GOT3 (cell line): ENCODE measurements at regions not wholly inside any gene's neighbourhood (a gene's known extent, or its start where the extent isn't known, plus 50 kb on each side); places are given as distances from the start of the nearest gene placed in this dataset.
"Not testable (repeated sequence)": the region's sequence is repeated elsewhere in the genome, so short reads cannot be mapped to it uniquely, and the experiment has no call there.

Experiments
- DNase-seq: peaks from one replicate; lab custom pipeline; 2025; ENCODE audit warnings: mixed read lengths; lab: John Stamatoyannopoulos, UW

GRCh38 chr5:87138091-87138805 is 129.4 kb upstream of the RASA1 start:
- no peak for DNase-seq

DNA sequence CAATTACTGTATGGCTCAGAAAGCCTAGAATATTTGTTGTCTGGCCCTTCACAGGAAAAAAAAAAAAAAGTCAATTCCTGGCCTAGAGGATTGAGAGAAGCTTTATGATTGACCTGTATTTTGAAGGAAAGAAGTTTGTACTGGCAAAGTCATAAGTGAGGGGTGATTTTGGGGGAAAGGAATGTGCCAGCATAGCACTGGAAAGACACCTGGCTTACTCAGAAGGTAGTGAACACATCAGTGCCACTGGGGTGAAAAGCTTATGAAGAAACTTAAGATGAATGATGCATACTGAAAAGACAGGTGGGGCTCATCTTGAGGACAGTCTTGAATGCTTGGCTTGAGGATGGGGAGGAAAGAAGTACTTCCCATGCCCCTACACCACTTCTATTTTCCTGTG is 127.9 kb upstream of the RASA1 start:
- DNase-seq = no peak

GRCh38 chr5:87141544-87141943 is 126.1 kb upstream of the RASA1 start:
- no peak for DNase-seq

DNA sequence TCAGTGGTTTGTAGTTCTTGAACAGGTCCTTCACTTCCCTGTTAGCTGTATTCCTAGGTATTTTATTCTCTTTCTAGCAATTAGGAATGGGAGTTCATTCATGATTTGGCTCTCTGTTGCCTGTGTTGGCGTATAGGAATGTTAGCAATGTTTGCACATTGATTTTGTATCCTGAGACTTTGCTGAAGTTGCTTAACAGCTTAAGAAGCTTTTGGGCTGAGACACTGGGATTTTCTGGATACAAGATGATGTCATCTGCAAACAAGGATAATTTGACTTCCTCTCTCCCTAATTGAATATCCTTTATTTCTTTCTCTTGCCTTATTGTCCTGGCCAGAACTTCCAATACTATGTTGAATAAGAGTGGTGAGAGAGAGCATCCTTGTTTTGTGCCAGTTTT is 121.8 kb upstream of the RASA1 start:
- DNase-seq = not testable (repeated sequence)

DNA sequence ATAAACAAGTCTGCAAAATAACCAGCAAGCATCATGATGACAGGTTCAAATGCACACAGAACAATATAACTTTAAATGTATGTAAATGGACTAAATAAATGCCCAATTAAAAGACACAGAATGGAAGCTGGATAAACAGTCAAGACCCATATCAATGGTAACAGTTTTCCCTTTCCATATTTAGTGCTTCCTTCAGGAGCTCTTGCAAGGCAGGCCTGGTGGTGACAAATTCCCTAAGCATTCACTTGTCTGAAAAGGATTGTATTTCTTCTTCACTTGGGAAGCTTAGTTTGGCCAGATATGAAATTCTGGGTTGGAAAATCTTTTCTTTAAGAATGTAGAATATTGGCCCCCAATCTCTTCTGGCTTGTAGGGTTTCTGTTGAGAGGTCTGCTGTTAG is 120.2 kb upstream of the RASA1 start:
- no peak for DNase-seq

- no peak for DNase-seq
Measured at GRCh38 chr5:87150630-87151029, 117.1 kb upstream of the RASA1 start.

DNA sequence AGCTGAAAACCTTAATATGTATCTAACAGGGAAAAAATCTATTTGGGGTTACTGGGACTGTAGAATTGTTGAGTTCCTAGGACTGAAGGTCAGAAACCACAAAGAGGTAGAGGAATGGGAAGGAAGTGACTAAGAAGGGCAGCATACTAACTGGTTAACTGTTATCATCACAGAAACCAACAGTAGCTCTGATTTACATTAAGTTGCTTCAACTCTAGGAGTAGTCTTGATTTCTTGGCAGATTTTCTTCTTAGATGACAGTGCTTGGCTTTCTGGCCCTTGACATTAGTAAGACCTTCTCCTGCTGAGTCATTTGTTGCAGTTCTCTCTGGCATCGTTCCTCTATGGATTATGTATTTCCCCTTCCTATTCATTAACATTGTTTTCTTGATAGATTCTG is 116.1 kb upstream of the RASA1 start:
- DNase-seq = peak; percentile 8

DNA sequence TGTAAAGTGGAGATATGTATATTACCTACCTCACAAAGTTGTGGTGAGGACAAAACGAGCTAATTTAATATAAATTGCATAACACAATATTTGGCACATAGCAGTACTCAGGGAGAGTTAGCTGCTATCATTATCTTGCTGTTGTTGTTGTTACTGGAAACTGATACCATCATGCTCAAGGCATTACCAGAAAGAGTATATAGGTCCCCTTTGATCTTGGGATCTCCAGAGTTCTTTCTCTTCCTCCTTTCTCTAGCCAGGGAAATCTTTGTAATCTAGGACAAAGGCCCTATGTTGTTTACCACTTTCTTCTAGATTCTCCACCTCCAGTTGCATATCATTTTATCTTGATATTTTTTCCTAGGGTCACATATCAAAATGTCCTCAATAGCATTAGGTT is 114.8 kb upstream of the RASA1 start:
- no peak for DNase-seq

GRCh38 chr5:87154191-87154590 is 113.5 kb upstream of the RASA1 start:
- no peak for DNase-seq

DNA sequence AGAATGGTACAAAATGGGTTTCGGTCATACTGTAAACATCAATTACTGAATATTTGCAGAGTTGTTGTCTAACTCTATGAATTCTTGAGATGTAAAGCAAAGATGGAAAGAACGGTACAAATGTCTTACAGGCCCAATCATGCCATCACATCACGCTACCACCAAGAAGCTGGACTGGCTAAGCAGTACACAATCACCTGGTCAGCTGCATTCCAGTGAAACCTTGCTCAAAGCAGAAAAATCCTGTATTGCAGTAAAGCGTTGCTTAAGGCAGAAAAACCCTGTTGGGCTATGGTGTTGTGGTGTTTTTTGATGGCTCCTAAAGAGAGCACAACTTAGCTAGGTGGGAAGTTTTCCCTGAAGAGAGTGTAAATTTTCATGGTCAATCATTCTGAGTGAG is 112.6 kb upstream of the RASA1 start:
- DNase-seq = no peak

DNA sequence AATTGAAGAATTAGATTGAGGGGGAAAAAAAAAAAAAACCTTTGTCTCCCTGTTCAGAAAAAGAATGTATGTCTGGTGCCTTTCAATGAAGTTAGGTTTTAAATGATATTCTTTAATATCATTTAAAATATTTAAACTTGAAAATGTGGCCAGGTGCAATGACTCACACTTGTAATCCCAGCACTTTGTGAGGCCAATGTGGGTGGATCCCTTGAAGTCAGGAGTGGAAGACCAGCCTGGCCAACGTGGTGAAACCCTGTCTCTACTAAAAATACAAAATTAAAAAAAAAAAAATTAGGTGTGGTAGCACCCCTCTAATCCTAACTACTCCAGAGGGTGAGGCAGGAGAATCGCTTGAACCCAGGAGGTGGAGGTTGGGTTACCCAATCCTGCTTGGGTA is 111.1 kb upstream of the RASA1 start:
- DNase-seq = no peak

DNA sequence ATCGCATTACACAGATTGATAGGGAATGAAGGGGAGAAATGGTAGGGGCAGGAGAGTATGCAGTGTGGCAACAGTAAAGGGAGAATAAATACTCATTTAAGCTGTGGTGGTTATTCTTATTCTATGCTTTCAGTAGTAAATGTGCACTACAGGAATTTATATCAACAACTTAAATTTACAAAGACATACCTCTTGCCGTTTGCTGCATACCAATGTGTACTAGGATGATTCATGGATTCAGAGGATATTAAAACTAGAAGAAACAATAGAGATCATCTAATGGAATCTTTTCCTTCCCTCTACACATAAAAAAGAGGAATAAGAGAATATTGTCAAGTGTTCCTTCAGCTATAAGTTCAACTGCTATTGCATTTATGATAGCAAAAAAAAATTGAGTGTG is 103.3 kb upstream of the RASA1 start:
- no peak for DNase-seq

- no peak for DNase-seq
Measured at GRCh38 chr5:87169300-87169991, 98.2 kb upstream of the RASA1 start.

- no peak for DNase-seq
Measured at GRCh38 chr5:87170799-87171198, 96.9 kb upstream of the RASA1 start.

DNA sequence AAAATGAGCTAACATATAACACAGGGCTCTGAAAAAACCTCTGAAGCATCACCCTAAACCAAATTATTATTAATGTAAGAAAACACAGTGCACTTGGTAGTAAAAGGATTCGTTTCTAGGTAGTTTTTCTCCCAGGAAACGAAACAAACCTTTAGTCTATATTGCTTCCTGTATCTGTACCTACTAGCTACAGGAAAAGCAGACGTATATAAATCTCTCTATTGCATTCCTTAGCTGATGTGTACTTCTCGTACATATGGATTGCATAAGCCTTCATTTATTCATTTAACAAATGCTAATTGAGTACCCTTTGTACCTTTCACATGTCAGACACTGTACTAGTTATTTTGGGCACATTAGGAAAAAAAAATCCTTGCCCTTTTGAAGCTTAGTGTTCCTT is 85.0 kb upstream of the RASA1 start:
- no peak for DNase-seq

- DNase-seq = no peak
Measured at GRCh38 chr5:87183896-87184295, 83.8 kb upstream of the RASA1 start.

DNA sequence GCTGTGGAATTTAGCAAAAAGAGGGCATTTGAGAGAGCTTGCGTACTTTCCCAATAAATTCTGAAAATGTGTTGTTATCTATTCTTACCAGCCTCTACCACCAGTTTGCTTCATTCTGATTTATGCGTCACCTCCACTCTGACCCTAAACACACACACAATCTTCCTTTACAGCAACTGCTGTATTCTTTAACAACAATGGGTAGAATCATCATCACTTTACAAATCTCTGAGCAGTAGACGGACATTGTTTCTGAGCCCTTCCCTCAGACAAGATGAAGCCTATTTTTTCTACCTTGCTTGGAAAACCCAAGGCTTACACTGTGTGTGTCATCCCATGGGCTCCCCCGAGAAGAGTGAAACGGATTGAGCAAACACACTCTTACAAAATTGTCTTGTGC is 83.1 kb upstream of the RASA1 start:
- no peak for DNase-seq

GRCh38 chr5:87185838-87186237 is 81.8 kb upstream of the RASA1 start:
- no peak for DNase-seq

DNA sequence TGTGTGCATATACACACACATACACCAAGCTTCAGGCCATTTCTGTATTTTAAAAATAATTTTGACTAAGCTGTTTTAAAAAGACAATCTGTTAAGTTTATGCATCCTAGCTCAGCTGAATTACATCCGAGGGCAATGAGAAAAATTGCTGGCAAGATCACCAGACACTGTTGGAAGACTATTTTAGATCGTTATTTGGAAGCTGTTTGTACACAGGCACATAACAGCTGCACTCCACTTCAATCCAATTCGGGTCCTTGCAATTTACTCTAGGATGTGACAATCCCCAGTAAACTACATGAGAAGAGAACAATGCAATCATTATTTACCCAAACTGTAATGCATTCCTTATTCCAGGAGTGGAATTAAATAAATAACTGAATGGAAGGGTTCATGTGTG is 79.3 kb upstream of the RASA1 start:
- no peak for DNase-seq

GRCh38 chr5:87190041-87190440 is 77.6 kb upstream of the RASA1 start:
- DNase-seq = no peak

GRCh38 chr5:87190687-87191086 is 77.0 kb upstream of the RASA1 start:
- DNase-seq = no peak

GRCh38 chr5:87191645-87192044 is 76.0 kb upstream of the RASA1 start:
- no peak for DNase-seq

DNA sequence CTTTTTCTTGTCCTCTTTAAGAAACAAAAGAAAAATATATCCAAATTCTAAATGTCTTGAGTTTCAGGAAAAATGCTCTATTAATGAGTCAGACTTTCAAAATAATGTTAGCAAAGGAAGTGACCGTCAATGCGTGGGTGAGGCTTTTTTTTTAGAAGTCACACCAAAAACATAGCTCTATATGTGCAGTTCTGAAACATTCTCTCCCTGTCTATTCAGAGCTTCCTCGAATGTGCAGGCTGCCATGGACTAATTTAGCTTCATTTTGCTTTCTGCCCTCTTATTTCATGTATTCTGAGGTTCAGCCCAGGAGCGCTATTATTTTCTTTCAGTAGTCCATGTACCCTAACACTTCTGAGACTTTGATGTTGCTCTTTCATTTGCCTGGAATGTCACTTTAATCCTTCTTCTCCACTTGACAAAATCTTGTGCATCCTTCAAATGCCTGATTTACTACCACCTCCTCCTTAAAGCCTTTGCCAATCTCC is 72.5 kb upstream of the RASA1 start:
- no peak for DNase-seq

DNA sequence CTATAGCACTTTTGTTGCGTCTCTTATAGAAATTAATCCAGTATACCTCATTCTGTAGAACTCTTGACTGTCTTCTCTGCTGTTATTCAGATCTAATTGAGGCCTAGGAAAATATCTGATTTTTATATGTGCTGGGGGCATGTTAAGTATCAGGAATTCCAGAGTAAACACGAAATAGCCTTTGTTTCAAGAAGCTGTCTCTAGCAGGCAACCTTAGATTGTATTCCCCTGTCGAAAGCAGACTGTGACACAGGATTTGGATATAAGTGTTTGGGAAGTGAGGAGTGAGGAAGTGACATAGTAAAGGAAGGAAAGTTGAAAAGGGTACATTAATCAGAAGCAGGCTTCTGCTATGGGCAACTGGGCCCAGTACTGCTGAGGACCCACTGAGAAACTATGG is 72.1 kb upstream of the RASA1 start:
- DNase-seq = no peak
